NCI-H748 treated with DMSO at 0.1 percent for 48 hours (cell line): ENCODE measurements at regions not wholly inside any gene's neighbourhood (a gene's known extent, or its start where the extent isn't known, plus 50 kb on each side); places are given as distances from the start of the nearest gene placed in this dataset.

ENCODE experiments used
- DNase-seq: peaks from one replicate; lab custom pipeline; 2025; lab: John Stamatoyannopoulos, UW

DNA sequence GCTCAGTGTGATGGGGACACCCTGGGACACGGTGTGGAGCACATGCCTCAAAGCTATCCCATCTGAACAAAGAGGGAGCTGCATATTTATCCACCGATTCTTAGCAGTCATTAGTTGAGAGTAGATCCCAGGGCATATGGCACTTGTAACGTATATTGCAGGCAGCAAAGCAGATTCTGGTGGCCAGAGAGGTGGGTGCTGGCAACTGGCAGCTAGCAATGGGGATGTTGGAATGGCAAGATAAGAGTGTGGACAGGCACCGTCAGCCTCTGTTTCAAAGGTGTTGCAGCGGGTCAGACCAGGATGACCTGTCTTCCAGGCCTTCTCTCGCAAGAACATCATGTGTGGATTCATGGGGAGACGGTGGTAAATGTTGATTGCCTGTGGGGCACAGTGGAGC, 54.0 kb upstream of the ADRA1D start:
- DNase-seq: no peak

DNA sequence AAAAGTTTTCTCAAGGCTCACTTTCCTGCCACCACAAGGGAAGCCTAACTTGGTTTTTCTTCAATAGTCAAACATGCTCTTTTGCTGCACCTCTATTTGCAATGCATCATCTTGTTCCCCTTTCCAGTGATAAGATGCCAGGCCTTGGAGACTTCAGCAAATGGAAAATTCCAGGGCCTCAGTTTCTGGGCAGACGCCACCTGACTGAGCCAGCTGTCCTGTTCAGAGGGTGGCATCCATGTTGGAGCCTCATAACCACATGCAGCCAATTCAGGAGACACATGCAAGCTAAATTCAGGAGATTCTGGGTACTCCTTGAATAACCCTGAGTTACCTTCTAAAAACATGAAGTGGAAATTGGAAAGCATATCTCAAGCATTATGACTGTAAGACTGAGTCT, 51.8 kb upstream of the ADRA1D start:
- DNase-seq: no peak

DNA sequence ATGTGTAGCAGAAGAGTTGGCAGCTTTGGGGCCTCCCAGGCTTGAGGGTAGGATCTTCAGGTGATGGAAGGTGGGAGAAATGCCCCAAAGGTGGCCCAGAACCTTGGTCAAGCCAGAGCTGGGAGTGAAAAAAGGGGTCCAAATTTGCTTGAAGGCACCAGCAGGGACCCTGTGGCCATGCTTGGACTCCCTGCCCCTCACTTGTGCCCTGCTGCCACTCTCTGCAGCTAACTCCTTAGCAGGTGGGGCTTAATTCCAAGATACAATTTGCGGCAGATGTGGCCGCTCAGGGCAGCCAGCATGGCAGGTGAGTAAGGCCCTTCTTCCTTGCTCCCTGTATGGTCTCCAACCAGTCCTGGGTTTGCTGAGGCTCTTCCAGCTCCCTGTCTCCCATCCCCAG, 51.3 kb upstream of the ADRA1D start:
- DNase-seq: no peak

DNA sequence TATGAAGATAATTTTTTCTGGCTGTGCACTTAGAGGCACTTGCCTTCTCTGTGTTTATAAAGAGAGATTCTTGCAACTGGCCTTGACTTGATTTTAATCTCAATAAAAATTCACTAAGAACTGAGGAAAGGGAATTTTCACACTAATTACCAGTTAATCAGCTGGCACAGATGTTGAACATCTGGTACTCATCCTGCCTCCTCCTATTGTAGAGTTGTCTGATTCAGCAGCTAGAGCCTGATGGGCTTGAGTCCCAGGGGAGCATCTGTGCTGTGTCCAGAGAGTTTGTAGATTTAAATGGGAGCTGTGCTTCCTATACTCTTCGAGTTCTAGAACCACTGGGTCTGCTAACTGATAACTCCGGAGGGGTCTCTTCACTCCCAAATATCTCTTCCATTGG, 50.7 kb upstream of the ADRA1D start:
- no peak for DNase-seq

DNA sequence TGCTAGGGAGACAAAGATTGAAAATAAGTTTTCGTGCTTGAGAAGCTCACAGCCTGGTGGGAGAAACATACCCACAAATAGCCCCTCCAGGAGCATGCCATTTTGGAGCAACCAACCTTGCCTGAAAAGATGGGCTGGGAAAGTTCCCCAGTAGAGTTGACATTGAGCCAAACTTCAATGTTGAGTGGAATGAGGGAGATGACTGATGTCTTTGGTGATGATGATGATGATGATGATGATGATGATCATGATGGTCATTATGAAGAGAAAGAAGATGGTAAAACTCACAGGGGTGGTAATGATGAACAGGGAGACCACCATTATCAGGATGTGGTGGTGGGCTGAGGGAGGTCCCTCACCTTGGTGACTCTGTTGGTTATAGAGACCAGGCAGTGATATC, 50.1 kb upstream of the ADRA1D start:
- DNase-seq: no peak
